HEK293 (cell line): ENCODE measurements at regions not wholly inside any gene's neighbourhood (a gene's known extent, or its start where the extent isn't known, plus 50 kb on each side); places are given as distances from the start of the nearest gene placed in this dataset.

Experiments
- CTCF ChIA-PET: fragments of 350-600 bp; formaldehyde crosslinking; extraction: SDS; loops from one replicate; lab custom pipeline; 2021; ENCODE audit warnings: antibody characterized with exemption; lab: Yijun Ruan, JAX
- POLR2A ChIA-PET: fragments of 300-600 bp; formaldehyde crosslinking; extraction: SDS; loops from one replicate; lab custom pipeline; 2020; ENCODE audit warnings: antibody characterized with exemption, inconsistent platforms; lab: Yijun Ruan, JAX
- H3K27ac ChIP-seq: fragments of 200-500 bp; sonication (Bioruptor generic); 2 replicates; pipeline ENCODE4 v1.5.1; 2014; ENCODE audit warnings: low read depth, low read length, control low read depth, inconsistent platforms; ENCODE audit errors: extremely low read depth
- H3K36me3 ChIP-seq, 2 experiments: fragments of 200-500 bp in 1 of 2; sonication (Bioruptor generic) in 1 of 2; 1 replicate in 1 of 2; 2 replicates in 1 of 2; pipeline ENCODE4 v1.5.1; 2014 to 2017; ENCODE audit warnings: inconsistent platforms in 2 of 2, low read length in 2 of 2; ENCODE audit not compliant: control insufficient read depth in 2 of 2, insufficient read depth in 1 of 2
- H3K4me1 ChIP-seq: fragments of 200-500 bp; sonication (Bioruptor generic); 2 replicates; pipeline ENCODE4 v1.5.1; 2014; ENCODE audit warnings: mild to moderate bottlenecking, low read length, inconsistent platforms; ENCODE audit not compliant: control insufficient read depth, insufficient read depth
- H3K4me3 ChIP-seq: 2 replicates; pipeline ENCODE4 v1.5.1; 2011; ENCODE audit warnings: low read depth, mild to moderate bottlenecking, control low read depth, low read length, moderate library complexity
- H3K9me3 ChIP-seq: fragments of 200-500 bp; sonication (Bioruptor generic); 2 replicates; pipeline ENCODE4 v1.5.1; 2014; ENCODE audit warnings: low read depth, low read length, inconsistent platforms; ENCODE audit not compliant: control insufficient read depth, insufficient read depth
- AEBP2 ChIP-seq: fragments of 450-650 bp; formaldehyde crosslinking; IDR thresholded peaks from 2 replicates; pipeline ENCODE4 v1.5.1; 2016; ENCODE audit warnings: missing biosample characterization, missing genetic modification characterization, borderline replicate concordance
- FEZF1 ChIP-seq: fragments of 450-650 bp; formaldehyde crosslinking; IDR thresholded peaks from 2 replicates; pipeline ENCODE4 v1.5.1; 2016; ENCODE audit warnings: missing biosample characterization, missing genetic modification characterization
- MZF1 ChIP-seq: fragments of 450-650 bp; formaldehyde crosslinking; IDR thresholded peaks from 2 replicates; pipeline ENCODE4 v1.5.1; 2017; ENCODE audit warnings: missing biosample characterization, missing genetic modification characterization, borderline replicate concordance
- SP2 ChIP-seq: fragments of 450-650 bp; formaldehyde crosslinking; IDR thresholded peaks from 2 replicates; pipeline ENCODE4 v1.5.1; 2016; ENCODE audit warnings: missing biosample characterization, missing genetic modification characterization
- TCF7L2 ChIP-seq: IDR thresholded peaks from 2 replicates; pipeline ENCODE4 v1.6.1; 2011; ENCODE audit warnings: low read depth, mild to moderate bottlenecking, inconsistent platforms, low read length, moderate library complexity, borderline replicate concordance
- ZBTB10 ChIP-seq: fragments of 450-650 bp; formaldehyde crosslinking; IDR thresholded peaks from 2 replicates; pipeline ENCODE4 v1.5.1; 2016; ENCODE audit warnings: missing biosample characterization, missing genetic modification characterization
- ZBTB17 ChIP-seq: fragments of 450-650 bp; formaldehyde crosslinking; IDR thresholded peaks from 2 replicates; pipeline ENCODE4 v1.5.1; 2016; ENCODE audit warnings: missing biosample characterization, missing genetic modification characterization
- ZFP37 ChIP-seq: fragments of 450-650 bp; formaldehyde crosslinking; IDR thresholded peaks from 2 replicates; pipeline ENCODE4 v1.5.1; 2016; ENCODE audit warnings: missing biosample characterization, missing genetic modification characterization
- ZIC2 ChIP-seq: fragments of 450-650 bp; formaldehyde crosslinking; IDR thresholded peaks from 2 replicates; pipeline ENCODE4 v1.5.1; 2016; ENCODE audit warnings: missing biosample characterization, missing genetic modification characterization
- ZNF140 ChIP-seq: fragments of 450-650 bp; formaldehyde crosslinking; IDR thresholded peaks from 2 replicates; pipeline ENCODE4 v1.5.1; 2016; ENCODE audit warnings: missing biosample characterization, missing genetic modification characterization
- ZNF146 ChIP-seq: fragments of 450-650 bp; formaldehyde crosslinking; IDR thresholded peaks from 2 replicates; pipeline ENCODE4 v1.5.1; 2016; ENCODE audit warnings: missing biosample characterization, missing genetic modification characterization
- ZNF214 ChIP-seq: fragments of 450-650 bp; formaldehyde crosslinking; IDR thresholded peaks from 2 replicates; pipeline ENCODE4 v1.5.1; 2017; ENCODE audit warnings: missing biosample characterization, mild to moderate bottlenecking, missing genetic modification characterization, borderline replicate concordance
- ZNF350 ChIP-seq: fragments of 450-650 bp; formaldehyde crosslinking; IDR thresholded peaks from 2 replicates; pipeline ENCODE4 v1.5.0; 2017; ENCODE audit warnings: missing biosample characterization, mild to moderate bottlenecking, missing genetic modification characterization
- ZNF571 ChIP-seq: fragments of 450-650 bp; formaldehyde crosslinking; IDR thresholded peaks from 2 replicates; pipeline ENCODE4 v1.5.0; 2017; ENCODE audit warnings: missing biosample characterization, missing genetic modification characterization
- ZNF692 ChIP-seq: fragments of 450-650 bp; formaldehyde crosslinking; IDR thresholded peaks from 2 replicates; pipeline ENCODE4 v1.5.1; 2016; ENCODE audit warnings: missing biosample characterization, missing genetic modification characterization
- ZNF747 ChIP-seq: fragments of 450-650 bp; formaldehyde crosslinking; IDR thresholded peaks from 2 replicates; pipeline ENCODE4 v1.5.1; 2016; ENCODE audit warnings: missing biosample characterization, missing genetic modification characterization
- ZNF791 ChIP-seq: fragments of 450-650 bp; formaldehyde crosslinking; IDR thresholded peaks from 2 replicates; pipeline ENCODE4 v1.5.1; 2016; ENCODE audit warnings: missing biosample characterization, missing genetic modification characterization
- ZSCAN18 ChIP-seq: fragments of 450-650 bp; formaldehyde crosslinking; IDR thresholded peaks from 2 replicates; pipeline ENCODE4 v1.5.1; 2016; ENCODE audit warnings: missing biosample characterization, missing genetic modification characterization
- ZSCAN5A ChIP-seq: fragments of 450-650 bp; formaldehyde crosslinking; IDR thresholded peaks from 2 replicates; pipeline ENCODE4 v1.5.1; 2016; ENCODE audit warnings: missing biosample characterization, missing genetic modification characterization

GRCh38 chr4:112053825-112054350 lies 91.4 kb upstream of the FAM241A start:
- H3K36me3 ChIP-seq, result no peaks in the 10 kb centered on the region
- CTCF ChIA-PET, result no interaction called here

DNA sequence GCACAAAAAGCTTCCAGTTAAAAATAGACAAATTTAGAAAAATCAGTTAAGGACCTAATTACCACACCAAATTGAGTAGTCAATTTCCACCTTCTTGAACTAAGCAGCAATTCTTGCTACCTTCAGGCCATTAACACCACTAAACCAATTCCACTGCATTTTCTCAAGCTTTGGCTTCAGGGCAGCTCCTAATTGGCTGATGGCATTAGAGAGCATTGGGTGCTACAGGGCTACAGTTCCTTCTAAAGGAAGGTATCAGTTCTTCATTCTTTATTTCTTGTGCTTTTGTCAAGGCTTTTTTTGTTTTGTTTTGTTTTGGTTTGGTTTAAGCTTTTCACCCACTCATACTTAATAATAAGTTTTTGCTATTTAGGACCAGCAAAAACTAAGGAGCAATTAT lies 90.2 kb upstream of the FAM241A start:
- TF ChIP-seq ZNF350 (tag by site-specific recombination) (no peak), ZNF747 (tag by site-specific recombination) (no peak), TCF7L2 (no peak), ZSCAN5A (no peak)
- no peak overlapping the region for H3K4me3 ChIP-seq
- H3K27ac ChIP-seq, result no peak overlapping the region
- H3K4me1 ChIP-seq, result no peaks in the 10 kb centered on the region
- POLR2A ChIA-PET, result no interaction called here
- CTCF ChIA-PET, result no interaction called here
- H3K36me3 ChIP-seq, result no peaks in the 10 kb centered on the region
- H3K9me3 ChIP-seq, result no peaks in the 10 kb centered on the region

More at GRCh38 chr4:112053825-112054350, 91.4 kb upstream of the FAM241A start:
- Histone ChIP-seq H3K4me1 (no peaks in the 10 kb centered on the region), H3K27ac (no peak overlapping the region), H3K4me3 (no peak overlapping the region), H3K9me3 (no peaks in the 10 kb centered on the region)
- POLR2A ChIA-PET, result no interaction called here
- TF ChIP-seq ZNF350 (tag by site-specific recombination) (no peak), ZIC2 (tag by site-specific recombination) (no peak), ZNF791 (tag by site-specific recombination) (no peak), MZF1 (tag by site-specific recombination) (no peak)

- Histone ChIP-seq H3K9me3 (no peaks in the 10 kb centered on the region), H3K4me1 (no peaks in the 10 kb centered on the region)
- TF ChIP-seq ZSCAN18 (tag by site-specific recombination) (no peak), ZNF214 (tag by site-specific recombination) (no peak), FEZF1 (tag by site-specific recombination) (no peak), AEBP2 (no peak), ZNF146 (tag by site-specific recombination) (no peak), ZNF692 (tag by site-specific recombination) (no peak), TCF7L2 (no peak), ZNF571 (tag by site-specific recombination) (no peak), SP2 (tag by site-specific recombination) (no peak), ZNF140 (tag by site-specific recombination) (no peak), ZBTB17 (tag by site-specific recombination) (no peak), ZFP37 (tag by site-specific recombination) (no peak), ZBTB10 (no peak)
- TF ChIP-seq, all 188 proteins: peak for 0
- ChIA-PET CTCF (interaction anchor here (1.2 kb wide), 1 partner anchor 175 kb away, joined by 3 read pairs; no protein-coding TSS in a partner anchor), POLR2A (no interaction called here)
- no peak overlapping the region for H3K27ac ChIP-seq
- H3K36me3 ChIP-seq, result no peaks in the 10 kb centered on the region
- H3K4me3 ChIP-seq, result no peak overlapping the region
These were observed 87.8 kb upstream of the FAM241A start for GRCh38 chr4:112057470-112057869.
